ENCODE measurements at regions not wholly inside any gene's neighbourhood (a gene's known extent, or its start where the extent isn't known, plus 50 kb on each side); places are given as distances from the start of the nearest gene placed in this dataset.

DNA sequence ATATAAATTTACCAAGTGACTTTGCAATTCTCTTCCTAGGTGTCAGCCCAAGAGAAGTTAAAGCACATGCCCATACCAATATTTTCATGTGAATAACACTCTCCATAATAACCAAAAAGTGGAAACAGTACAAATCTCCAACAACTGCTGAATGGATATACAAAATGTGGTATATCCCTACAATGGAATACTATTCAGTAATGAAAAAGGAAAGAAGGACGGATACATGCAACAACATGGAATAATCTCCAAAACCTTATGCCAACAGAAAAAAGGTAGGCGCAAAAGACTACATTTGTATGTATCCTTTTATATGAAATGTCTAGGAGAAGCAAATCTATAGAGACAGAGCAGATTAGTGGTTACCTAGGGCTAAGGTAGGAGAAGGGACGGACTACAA, 487.7 kb upstream of the ID4 start:
- H4K20me1 ChIP-seq (ENCODE audit: insufficient read depth, low read length), result no peaks in the 10 kb centered on the region
- H3K9ac ChIP-seq (ENCODE audit: low read length), result no peak overlapping the region
- H3K9me3 ChIP-seq (replicated peaks; ENCODE audit: insufficient read depth, low read length), result no peaks in the 10 kb centered on the region
- H3K36me3 ChIP-seq (replicated peaks; ENCODE audit: insufficient read depth, low read length), result no peaks in the 10 kb centered on the region; the same call in 1 of the 2 replicates
- H3K79me2 ChIP-seq (ENCODE audit: low read length), result no peaks in the 10 kb centered on the region
- no peak overlapping the region for H3K4me2 ChIP-seq (ENCODE audit: low read depth, low read length)
- no peak overlapping the region for H3K27ac ChIP-seq (ENCODE audit: low read length)
- DNase-seq, result no peak
- H3K27me3 ChIP-seq (replicated peaks; ENCODE audit: insufficient read depth, low read length), result no peaks in the 10 kb centered on the region
- H2AFZ ChIP-seq (ENCODE audit: low read length), result no peak overlapping the region
- no peaks in the 10 kb centered on the region for H3K9me2 ChIP-seq (replicated peaks; ENCODE audit: insufficient read depth, low read length)
- no peaks in the 10 kb centered on the region for H3K4me1 ChIP-seq (ENCODE audit: low read length)
- H3F3A ChIP-seq (ENCODE audit: insufficient read depth, low read length), result no peaks in the 10 kb centered on the region
- no peak overlapping the region for H3K4me3 ChIP-seq (ENCODE audit: low read length)
- no peak for TF ChIP-seq EZH2 (optimal IDR thresholded peaks at IDR 0.05; ENCODE audit: low read depth, low read length)
- TF ChIP-seq, protein P1, sequence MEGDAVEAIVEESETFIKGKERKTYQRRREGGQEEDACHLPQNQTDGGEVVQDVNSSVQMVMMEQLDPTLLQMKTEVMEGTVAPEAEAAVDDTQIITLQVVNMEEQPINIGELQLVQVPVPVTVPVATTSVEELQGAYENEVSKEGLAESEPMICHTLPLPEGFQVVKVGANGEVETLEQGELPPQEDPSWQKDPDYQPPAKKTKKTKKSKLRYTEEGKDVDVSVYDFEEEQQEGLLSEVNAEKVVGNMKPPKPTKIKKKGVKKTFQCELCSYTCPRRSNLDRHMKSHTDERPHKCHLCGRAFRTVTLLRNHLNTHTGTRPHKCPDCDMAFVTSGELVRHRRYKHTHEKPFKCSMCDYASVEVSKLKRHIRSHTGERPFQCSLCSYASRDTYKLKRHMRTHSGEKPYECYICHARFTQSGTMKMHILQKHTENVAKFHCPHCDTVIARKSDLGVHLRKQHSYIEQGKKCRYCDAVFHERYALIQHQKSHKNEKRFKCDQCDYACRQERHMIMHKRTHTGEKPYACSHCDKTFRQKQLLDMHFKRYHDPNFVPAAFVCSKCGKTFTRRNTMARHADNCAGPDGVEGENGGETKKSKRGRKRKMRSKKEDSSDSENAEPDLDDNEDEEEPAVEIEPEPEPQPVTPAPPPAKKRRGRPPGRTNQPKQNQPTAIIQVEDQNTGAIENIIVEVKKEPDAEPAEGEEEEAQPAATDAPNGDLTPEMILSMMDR (IDR thresholded peaks at IDR 0.05; ENCODE audit: low read length), result no peak
- no peak for TF ChIP-seq EZH2phosphoT487 (IDR thresholded peaks at IDR 0.05; ENCODE audit: low read length)

DNA sequence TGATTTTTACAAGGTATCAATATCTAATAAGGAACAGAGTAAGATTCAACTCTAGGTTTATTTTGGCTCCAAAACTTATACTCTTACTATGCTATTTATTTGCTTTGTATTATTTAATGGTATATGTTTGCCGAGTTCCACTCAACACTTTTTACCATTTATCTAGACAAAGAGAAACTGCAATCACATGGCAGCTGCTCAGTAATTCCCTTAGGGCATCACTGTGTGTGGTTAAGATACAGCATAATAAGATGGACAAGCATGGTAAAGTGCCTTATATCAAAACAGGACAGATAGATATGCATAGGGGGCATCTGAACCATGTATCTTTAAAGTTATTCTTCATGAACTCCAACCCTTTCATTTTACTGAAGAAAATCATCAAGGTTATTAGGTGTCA, 483.0 kb upstream of the ID4 start:
- no peaks in the 10 kb centered on the region for H4K20me1 ChIP-seq (ENCODE audit: insufficient read depth, low read length)
- H3K36me3 ChIP-seq (replicated peaks; ENCODE audit: insufficient read depth, low read length), result no peaks in the 10 kb centered on the region; the same call in 1 of the 2 replicates
- H3F3A ChIP-seq (ENCODE audit: insufficient read depth, low read length), result no peaks in the 10 kb centered on the region
- no peak overlapping the region for H3K4me3 ChIP-seq (ENCODE audit: low read length)
- no peaks in the 10 kb centered on the region for H3K9me2 ChIP-seq (replicated peaks; ENCODE audit: insufficient read depth, low read length)
- H3K4me2 ChIP-seq (ENCODE audit: low read depth, low read length), result no peak overlapping the region
- H3K79me2 ChIP-seq (ENCODE audit: low read length), result no peaks in the 10 kb centered on the region
- H3K4me1 ChIP-seq (ENCODE audit: low read length), result no peaks in the 10 kb centered on the region
- H3K9me3 ChIP-seq (replicated peaks; ENCODE audit: insufficient read depth, low read length), result no peaks in the 10 kb centered on the region
- TF ChIP-seq EZH2phosphoT487 (IDR thresholded peaks at IDR 0.05; ENCODE audit: low read length) (no peak), EZH2 (optimal IDR thresholded peaks at IDR 0.05; ENCODE audit: low read depth, low read length) (no peak)
- TF ChIP-seq, protein P1 (IDR thresholded peaks at IDR 0.05; ENCODE audit: low read length), result no peak
- H3K27ac ChIP-seq (ENCODE audit: low read length), result no peak overlapping the region
- no peak for DNase-seq
- no peak overlapping the region for H3K9ac ChIP-seq (ENCODE audit: low read length)
- no peaks in the 10 kb centered on the region for H3K27me3 ChIP-seq (replicated peaks; ENCODE audit: insufficient read depth, low read length)
- no peak overlapping the region for H2AFZ ChIP-seq (ENCODE audit: low read length)

- Histone ChIP-seq H2AFZ (ENCODE audit: low read length) (no peak overlapping the region), H3K9me2 (replicated peaks; ENCODE audit: insufficient read depth, low read length) (no peaks in the 10 kb centered on the region), H3F3A (ENCODE audit: insufficient read depth, low read length) (no peaks in the 10 kb centered on the region), H3K9me3 (replicated peaks; ENCODE audit: insufficient read depth, low read length) (no peaks in the 10 kb centered on the region), H3K9ac (ENCODE audit: low read length) (no peak overlapping the region), H3K4me3 (ENCODE audit: low read length) (no peak overlapping the region), H4K20me1 (ENCODE audit: insufficient read depth, low read length) (no peaks in the 10 kb centered on the region), H3K4me2 (ENCODE audit: low read depth, low read length) (no peak overlapping the region), H3K36me3 (replicated peaks; ENCODE audit: insufficient read depth, low read length) (no peaks in the 10 kb centered on the region), H3K27me3 (replicated peaks; ENCODE audit: insufficient read depth, low read length) (no peaks in the 10 kb centered on the region), H3K27ac (ENCODE audit: low read length) (no peak overlapping the region), H3K79me2 (ENCODE audit: low read length) (no peaks in the 10 kb centered on the region), H3K4me1 (ENCODE audit: low read length) (no peaks in the 10 kb centered on the region)
- TF ChIP-seq, protein P1 (IDR thresholded peaks at IDR 0.05; ENCODE audit: low read length), result no peak
- TF ChIP-seq EZH2phosphoT487 (IDR thresholded peaks at IDR 0.05; ENCODE audit: low read length), result no peak
- no peak for TF ChIP-seq EZH2 (optimal IDR thresholded peaks at IDR 0.05; ENCODE audit: low read depth, low read length)
- DNase-seq, result no peak
Observed at GRCh38 chr6:19356692-19357091, 480.5 kb upstream of the ID4 start.

Data from MM.1S (cell line).